ENCODE measurements at regions not wholly inside any gene's neighbourhood (a gene's known extent, or its start where the extent isn't known, plus 50 kb on each side); places are given as distances from the start of the nearest gene placed in this dataset.

GRCh38 chr5:6220346-6221088 is 157.8 kb downstream of the MED10 start:
- Histone ChIP-seq H3K4me3 (ENCODE audit: low read depth, low read length, poor library complexity, severe bottlenecking) (no peak overlapping the region), H3K9ac (ENCODE audit: low read length) (no peak overlapping the region), H3K4me2 (ENCODE audit: low read length) (no peak overlapping the region), H2AFZ (ENCODE audit: low read length) (no peak overlapping the region), H3K9me3 (ENCODE audit: low read length) (no peaks in the 10 kb centered on the region), H4K20me1 (ENCODE audit: insufficient read depth, low read length) (no peaks in the 10 kb centered on the region), H3K27me3 (ENCODE audit: insufficient read depth, low read length) (no peaks in the 10 kb centered on the region), H3K79me2 (ENCODE audit: insufficient read depth, low read length) (no peaks in the 10 kb centered on the region), H3K9me2 (ENCODE audit: low read depth, low read length) (no peaks in the 10 kb centered on the region), H3K4me1 (ENCODE audit: insufficient read depth, low read length, severe bottlenecking) (no peaks in the 10 kb centered on the region), H3F3A (ENCODE audit: insufficient read depth, low read length) (no peaks in the 10 kb centered on the region), H3K36me3 (ENCODE audit: insufficient read depth, low read length) (no peaks in the 10 kb centered on the region; the same call in 1 of the 2 replicates), H3K27ac (ENCODE audit: low read depth, low read length, poor library complexity, severe bottlenecking) (no peak overlapping the region)
- TF ChIP-seq CTCF (IDR thresholded peaks at IDR 0.05; ENCODE audit: low read length) (no peak), EZH2 (IDR thresholded peaks at IDR 0.05; ENCODE audit: borderline replicate concordance, low read length) (no peak)

GRCh38 chr5:6218517-6218916 is 159.8 kb downstream of the MED10 start:
- no peak overlapping the region for H2AFZ ChIP-seq (ENCODE audit: low read length)
- H3K9me2 ChIP-seq (ENCODE audit: low read depth, low read length) = no peaks in the 10 kb centered on the region
- no peaks in the 10 kb centered on the region for H3K9me3 ChIP-seq (ENCODE audit: low read length)
- no peaks in the 10 kb centered on the region for H3K36me3 ChIP-seq (ENCODE audit: insufficient read depth, low read length)
- no peak overlapping the region for H3K4me2 ChIP-seq (ENCODE audit: low read length)
- H3K27me3 ChIP-seq (ENCODE audit: insufficient read depth, low read length) = no peaks in the 10 kb centered on the region
- no peak overlapping the region for H3K27ac ChIP-seq (ENCODE audit: low read depth, low read length, poor library complexity, severe bottlenecking)
- H3K79me2 ChIP-seq (ENCODE audit: insufficient read depth, low read length) = no peaks in the 10 kb centered on the region
- no peaks in the 10 kb centered on the region for H4K20me1 ChIP-seq (ENCODE audit: insufficient read depth, low read length)
- TF ChIP-seq EZH2 (IDR thresholded peaks at IDR 0.05; ENCODE audit: borderline replicate concordance, low read length) (no peak), CTCF (IDR thresholded peaks at IDR 0.05; ENCODE audit: low read length) (no peak)
- H3K4me1 ChIP-seq (ENCODE audit: insufficient read depth, low read length, severe bottlenecking) = no peaks in the 10 kb centered on the region
- H3K4me3 ChIP-seq (ENCODE audit: low read depth, low read length, poor library complexity, severe bottlenecking) = no peak overlapping the region
- H3F3A ChIP-seq (ENCODE audit: insufficient read depth, low read length) = no peaks in the 10 kb centered on the region
- H3K9ac ChIP-seq (ENCODE audit: low read length) = no peak overlapping the region

GRCh38 chr5:6218116-6218515 is 160.2 kb downstream of the MED10 start:
- no peak overlapping the region for H2AFZ ChIP-seq (ENCODE audit: low read length)
- no peaks in the 10 kb centered on the region for H3K27me3 ChIP-seq (ENCODE audit: insufficient read depth, low read length)
- H3K4me2 ChIP-seq (ENCODE audit: low read length) = no peak overlapping the region
- H3K9ac ChIP-seq (ENCODE audit: low read length) = no peak overlapping the region
- no peaks in the 10 kb centered on the region for H3K4me1 ChIP-seq (ENCODE audit: insufficient read depth, low read length, severe bottlenecking)
- H3K4me3 ChIP-seq (ENCODE audit: low read depth, low read length, poor library complexity, severe bottlenecking) = no peak overlapping the region
- H3K27ac ChIP-seq (ENCODE audit: low read depth, low read length, poor library complexity, severe bottlenecking) = no peak overlapping the region
- no peaks in the 10 kb centered on the region for H3K9me2 ChIP-seq (ENCODE audit: low read depth, low read length)
- H3K9me3 ChIP-seq (ENCODE audit: low read length) = no peaks in the 10 kb centered on the region
- no peaks in the 10 kb centered on the region for H3F3A ChIP-seq (ENCODE audit: insufficient read depth, low read length)
- no peaks in the 10 kb centered on the region for H4K20me1 ChIP-seq (ENCODE audit: insufficient read depth, low read length)
- no peaks in the 10 kb centered on the region for H3K79me2 ChIP-seq (ENCODE audit: insufficient read depth, low read length)
- TF ChIP-seq EZH2 (IDR thresholded peaks at IDR 0.05; ENCODE audit: borderline replicate concordance, low read length) (no peak), CTCF (IDR thresholded peaks at IDR 0.05; ENCODE audit: low read length) (no peak)
- no peaks in the 10 kb centered on the region for H3K36me3 ChIP-seq (ENCODE audit: insufficient read depth, low read length)
